ENCODE measurements at regions not wholly inside any gene's neighbourhood (a gene's known extent, or its start where the extent isn't known, plus 50 kb on each side); places are given as distances from the start of the nearest gene placed in this dataset.

- no peak overlapping the region for H3K27ac ChIP-seq
These were observed 534.6 kb upstream of the ROBO2 start for GRCh38 chr3:76505202-76505845.

GRCh38 chr3:76509179-76509830 lies 530.6 kb upstream of the ROBO2 start:
- DNase-seq (ENCODE audit: low read depth in 1 of 2, low spot score in 1 of 2) = no peak
- no peaks in the 10 kb centered on the region for H3K36me3 ChIP-seq
- H3K27me3 ChIP-seq = no peaks in the 10 kb centered on the region
- H3K4me1 ChIP-seq (ENCODE audit: low read depth) = no peaks in the 10 kb centered on the region
- H3K27ac ChIP-seq = no peak overlapping the region
- no peaks in the 10 kb centered on the region for H3K9me3 ChIP-seq (ENCODE audit: low read depth)
- no peak overlapping the region for H3K4me3 ChIP-seq
- TF ChIP-seq CTCF (IDR thresholded peaks at IDR 0.05; ENCODE audit: low read depth, low read length) = no peak

More at GRCh38 chr3:76505202-76505845, 534.6 kb upstream of the ROBO2 start:
- no peak for DNase-seq (ENCODE audit: low read depth in 1 of 2, low spot score in 1 of 2)
- no peaks in the 10 kb centered on the region for H3K4me1 ChIP-seq (ENCODE audit: low read depth)
- no peaks in the 10 kb centered on the region for H3K9me3 ChIP-seq (ENCODE audit: low read depth)
- H3K27me3 ChIP-seq = no peaks in the 10 kb centered on the region
- no peaks in the 10 kb centered on the region for H3K36me3 ChIP-seq
- H3K4me3 ChIP-seq = no peak overlapping the region
- TF ChIP-seq CTCF (IDR thresholded peaks at IDR 0.05; ENCODE audit: low read depth, low read length) = no peak

- TF ChIP-seq CTCF (IDR thresholded peaks at IDR 0.05; ENCODE audit: low read depth, low read length) = no peak
- no peak for DNase-seq (ENCODE audit: low read depth in 1 of 2, low spot score in 1 of 2)
- no peaks in the 10 kb centered on the region for H3K27me3 ChIP-seq
- no peak overlapping the region for H3K4me3 ChIP-seq
- no peaks in the 10 kb centered on the region for H3K9me3 ChIP-seq (ENCODE audit: low read depth)
- H3K36me3 ChIP-seq = no peaks in the 10 kb centered on the region
- no peaks in the 10 kb centered on the region for H3K4me1 ChIP-seq (ENCODE audit: low read depth)
- H3K27ac ChIP-seq = no peak overlapping the region
These were observed 525.1 kb upstream of the ROBO2 start for GRCh38 chr3:76514836-76515235.

- TF ChIP-seq CTCF (IDR thresholded peaks at IDR 0.05; ENCODE audit: low read depth, low read length) = no peak
- H3K27ac ChIP-seq = no peak overlapping the region
- no peak for DNase-seq (ENCODE audit: low read depth in 1 of 2, low spot score in 1 of 2)
- H3K9me3 ChIP-seq (ENCODE audit: low read depth) = no peaks in the 10 kb centered on the region
- H3K4me1 ChIP-seq (ENCODE audit: low read depth) = no peaks in the 10 kb centered on the region
- H3K27me3 ChIP-seq = no peaks in the 10 kb centered on the region
- no peaks in the 10 kb centered on the region for H3K36me3 ChIP-seq
- no peak overlapping the region for H3K4me3 ChIP-seq
These were observed 516.6 kb upstream of the ROBO2 start for GRCh38 chr3:76523337-76523736.

GRCh38 chr3:76525726-76526125 lies 514.2 kb upstream of the ROBO2 start:
- Histone ChIP-seq H3K4me3 (no peak overlapping the region), H3K27ac (no peak overlapping the region), H3K36me3 (no peaks in the 10 kb centered on the region), H3K9me3 (ENCODE audit: low read depth) (no peaks in the 10 kb centered on the region), H3K27me3 (no peaks in the 10 kb centered on the region), H3K4me1 (ENCODE audit: low read depth) (no peaks in the 10 kb centered on the region)
- TF ChIP-seq CTCF (IDR thresholded peaks at IDR 0.05; ENCODE audit: low read depth, low read length) = no peak
- DNase-seq (ENCODE audit: low read depth in 1 of 2, low spot score in 1 of 2) = no peak

All from cardiac muscle cell (in vitro differentiated cells and primary cell).